ENCODE measurements at regions not wholly inside any gene's neighbourhood (a gene's known extent, or its start where the extent isn't known, plus 50 kb on each side); places are given as distances from the start of the nearest gene placed in this dataset.

- TF ChIP-seq CTCF (IDR thresholded peaks at IDR 0.05) (no peak), POLR2A (IDR thresholded peaks at IDR 0.05) (no peak)
These were observed 414.7 kb upstream of the ARRDC4 start for GRCh38 chr15:97545799-97546198.

All from tibial nerve (tissue), 3 donors.